Kidney (tissue), 13 donors: ENCODE measurements at regions not wholly inside any gene's neighbourhood (a gene's known extent, or its start where the extent isn't known, plus 50 kb on each side); places are given as distances from the start of the nearest gene placed in this dataset.

Experiments used
- DNase-seq, 5 donors: peaks; one replicate each; pipeline ENCODE4 v3.0.0-alpha.2; 2013 to 2020
- FAIRE-seq: peaks from 2 replicates; lab custom pipeline; 2012; peaks lifted over from hg19 to GRCh38; lab: Jason Lieb, UNC
- H3K27ac ChIP-seq, 2 donors: one replicate each; pipeline ENCODE4 v1.7.0; 2013; ENCODE audit warnings: low read depth in 2 of 2, low read length in 2 of 2, inconsistent platforms in 1 of 2
- H3K27me3 ChIP-seq: one replicate; pipeline ENCODE4 v1.7.1; 2013; ENCODE audit warnings: low read length, inconsistent platforms; ENCODE audit not compliant: control insufficient read depth, insufficient read depth
- H3K36me3 ChIP-seq, 3 donors: one replicate each; pipeline versions ENCODE4 v1.7.0 to v1.7.1; 2013; ENCODE audit warnings: low read length in 3 of 3, control low read depth in 1 of 3, inconsistent platforms in 1 of 3; ENCODE audit not compliant: insufficient read depth in 3 of 3, control insufficient read depth in 2 of 3
- H3K4me1 ChIP-seq, 3 donors: one replicate each; pipeline versions ENCODE4 v1.7.0 to v1.7.1; 2013; ENCODE audit warnings: low read length in 3 of 3, inconsistent platforms in 1 of 3, low read depth in 1 of 3; ENCODE audit not compliant: control insufficient read depth in 2 of 3, insufficient read depth in 2 of 3
- H3K4me3 ChIP-seq, 3 donors: one replicate each; pipeline versions ENCODE4 v1.7.0 to v1.8.1; 2013; ENCODE audit warnings: low read length in 3 of 3, control low read depth in 1 of 3, inconsistent platforms in 1 of 3
- H3K9ac ChIP-seq, 3 donors: one replicate each; pipeline versions ENCODE4 v1.7.0 to v1.7.1; 2013; ENCODE audit warnings: low read length in 3 of 3, control low read depth in 1 of 3, inconsistent platforms in 1 of 3
- H3K9me3 ChIP-seq, 3 donors: one replicate each; pipeline versions ENCODE4 v1.7.0 to v1.7.1; 2013; ENCODE audit warnings: low read length in 3 of 3, control low read depth in 1 of 3, inconsistent platforms in 1 of 3; ENCODE audit not compliant: control insufficient read depth in 2 of 3, insufficient read depth in 1 of 3
- CTCF ChIP-seq: IDR thresholded peaks from 3 replicates; pipeline ENCODE4 v1.5.1; 2012; ENCODE audit warnings: mild to moderate bottlenecking, moderate library complexity, borderline replicate concordance; ENCODE audit not compliant: insufficient read depth; ENCODE audit errors: extremely low read depth
- intact Hi-C: fragments of 100-400 bp; cut with DNase I; formaldehyde crosslinking; loops from one replicate; pipeline ENCODE4 v1.11.1; 2022
- donor health status: control.
- donor health status: control.
- donor health status: control.
- donor health status: control.
- donor health status: control.
- donor health status: DM: yes; HTN: yes; CAD: no.
- donor health status: Normal renal cell carcinoma (clear cell type).

- no peak for TF ChIP-seq CTCF
- no peaks in the 10 kb centered on the region for H3K27me3 ChIP-seq
- intact Hi-C loops = no loop called here
- H3K36me3 ChIP-seq = no peaks in the 10 kb centered on the region
- peaks cover 0 to 8% (median 0%) of the 10 kb centered on the region in 3 donors for H3K4me1 ChIP-seq
- no peak overlapping the region for H3K9ac ChIP-seq
- H3K27ac ChIP-seq = no peak overlapping the region
- no peak overlapping the region for H3K4me3 ChIP-seq
- peaks cover 0 to 3% (median 0%) of the 10 kb centered on the region in 3 donors for H3K9me3 ChIP-seq
- FAIRE-seq (no peak), DNase-seq (no peak)
These were observed 50.6 kb upstream of the FTH1 start for GRCh38 chr11:62017878-62018655.
